ENCODE measurements at regions not wholly inside any gene's neighbourhood (a gene's known extent, or its start where the extent isn't known, plus 50 kb on each side); places are given as distances from the start of the nearest gene placed in this dataset.
"Not testable (repeated sequence)": the region's sequence is repeated elsewhere in the genome, so short reads cannot be mapped to it uniquely, and the experiment has no call there.

DNA sequence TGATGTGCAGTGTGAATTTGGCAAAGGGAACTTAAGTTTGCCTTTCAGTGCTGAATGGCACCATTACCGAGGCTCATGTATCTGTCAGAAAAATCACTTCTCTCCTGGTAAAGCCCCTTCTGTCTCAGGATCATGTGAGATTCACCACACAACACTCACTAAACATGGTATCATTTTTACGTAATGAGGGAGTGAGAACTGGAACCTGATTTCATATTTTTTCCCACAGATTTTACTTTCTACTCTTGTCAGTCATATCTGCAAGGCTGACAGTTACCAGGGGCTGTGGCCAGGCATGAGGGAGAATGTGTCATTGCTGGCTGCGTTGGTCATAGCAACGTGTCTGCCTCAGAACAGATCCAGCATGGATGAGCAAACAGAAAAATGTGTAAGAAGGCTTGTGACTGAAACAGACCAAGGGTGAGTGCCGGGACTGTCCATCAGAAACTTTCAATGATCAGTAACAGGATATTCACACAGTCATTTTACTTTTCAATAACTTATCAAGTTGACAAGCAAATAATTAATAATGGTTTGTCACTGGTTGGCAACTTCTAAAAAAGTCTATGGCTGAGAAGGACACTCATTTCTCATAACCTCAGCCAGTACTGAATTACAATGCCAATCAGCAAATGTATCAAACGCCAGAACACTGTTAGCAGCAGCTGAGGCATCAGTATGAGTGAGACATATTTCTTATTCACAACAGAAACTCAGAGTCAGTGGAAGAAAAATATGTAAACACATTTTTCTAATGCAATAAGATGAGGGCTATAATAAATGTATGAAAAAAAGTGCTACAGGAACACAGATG lies 100.5 kb downstream of the CDC42EP3 start:
- peak; percentile 76 for DNase-seq (ENCODE audit: low spot score)

DNA sequence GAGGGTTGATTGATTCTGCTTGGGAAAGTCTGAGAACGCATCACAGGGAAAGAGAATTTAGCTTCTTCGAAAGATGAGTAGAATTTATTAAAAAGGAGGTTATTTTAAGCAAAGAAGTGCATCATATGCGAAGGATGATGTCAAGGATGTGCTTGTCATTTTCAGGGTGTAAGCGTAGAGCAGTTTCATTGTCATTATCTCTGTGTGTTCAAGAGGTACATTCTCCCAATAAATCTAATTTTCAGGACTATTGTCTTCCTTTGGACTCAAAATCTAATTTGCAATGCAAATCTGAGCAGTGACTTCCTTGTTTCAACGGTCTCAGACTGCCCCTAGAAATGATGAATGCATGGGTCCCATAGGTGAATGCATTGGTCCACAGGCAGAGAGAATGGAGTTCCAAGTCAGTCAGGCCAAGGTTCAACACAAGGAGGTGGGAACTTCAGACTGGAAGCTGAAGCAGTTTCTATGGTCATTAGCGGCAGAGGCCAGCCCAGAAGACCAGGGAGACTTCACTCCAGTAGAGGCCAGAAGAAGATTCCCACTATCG lies 99.8 kb downstream of the CDC42EP3 start:
- DNase-seq (ENCODE audit: low spot score), result no peak

DNA sequence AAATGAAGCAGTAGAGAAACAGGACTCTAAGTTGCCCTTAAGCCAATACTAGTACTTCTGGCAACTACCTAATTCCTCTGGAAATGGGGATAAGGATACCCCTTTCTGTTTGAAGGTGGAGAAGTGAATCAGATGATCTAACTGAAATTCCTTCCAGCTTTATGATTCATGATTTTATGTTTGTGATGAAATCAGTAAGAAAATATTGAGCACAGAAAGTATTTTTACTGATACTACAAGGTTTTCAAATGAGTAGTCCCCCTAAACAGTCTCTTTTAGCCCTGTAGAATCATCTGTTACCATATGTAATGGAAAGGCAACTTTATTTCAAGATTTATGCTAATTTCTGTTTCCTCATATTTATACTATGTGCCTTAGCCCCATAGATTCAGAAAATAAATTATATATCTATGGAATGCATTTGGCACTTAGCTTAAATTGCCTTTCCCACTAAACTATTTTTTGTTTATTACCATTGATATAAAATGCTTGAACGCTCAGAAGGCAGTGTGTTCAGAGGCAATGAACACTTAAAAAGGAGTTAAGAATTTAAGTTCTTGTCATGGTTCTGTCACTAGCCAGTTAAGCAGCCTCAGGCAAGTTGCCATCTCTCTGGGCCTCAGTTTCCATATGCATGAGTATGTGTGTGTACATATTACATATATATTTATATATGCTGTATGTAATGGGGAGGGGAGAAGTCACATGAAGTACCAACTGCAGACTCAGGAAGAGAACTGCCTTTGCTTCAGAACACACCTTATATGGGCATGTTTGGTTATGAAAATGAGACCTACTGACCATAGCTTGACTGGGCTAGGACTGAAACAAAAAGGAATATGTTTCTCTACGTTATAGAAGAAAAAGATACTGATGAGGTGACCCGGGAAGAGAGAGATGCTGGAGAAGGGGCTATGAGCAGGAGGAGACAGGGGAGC lies 97.7 kb downstream of the CDC42EP3 start:
- no peak for DNase-seq (ENCODE audit: low spot score)

DNA sequence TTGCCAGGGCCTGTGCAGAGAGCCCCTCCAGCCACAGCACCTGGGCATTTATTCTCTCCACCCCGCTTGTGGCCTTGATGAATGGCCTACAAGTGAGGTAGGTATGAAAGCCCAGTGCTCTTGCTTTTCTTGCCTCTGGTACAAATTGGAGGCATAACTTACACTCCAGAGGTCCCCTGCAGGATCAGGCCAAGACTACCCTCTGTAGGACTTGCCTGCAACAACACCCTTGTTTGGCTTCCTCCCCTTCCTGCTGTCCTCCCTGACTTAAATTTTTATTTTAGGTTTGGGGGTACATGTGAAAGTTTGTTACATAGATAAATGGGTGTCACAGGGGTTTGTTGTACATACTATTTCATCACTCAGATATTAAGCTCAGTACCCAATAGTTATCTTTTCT lies 95.7 kb downstream of the CDC42EP3 start:
- no peak for DNase-seq (ENCODE audit: low spot score)

DNA sequence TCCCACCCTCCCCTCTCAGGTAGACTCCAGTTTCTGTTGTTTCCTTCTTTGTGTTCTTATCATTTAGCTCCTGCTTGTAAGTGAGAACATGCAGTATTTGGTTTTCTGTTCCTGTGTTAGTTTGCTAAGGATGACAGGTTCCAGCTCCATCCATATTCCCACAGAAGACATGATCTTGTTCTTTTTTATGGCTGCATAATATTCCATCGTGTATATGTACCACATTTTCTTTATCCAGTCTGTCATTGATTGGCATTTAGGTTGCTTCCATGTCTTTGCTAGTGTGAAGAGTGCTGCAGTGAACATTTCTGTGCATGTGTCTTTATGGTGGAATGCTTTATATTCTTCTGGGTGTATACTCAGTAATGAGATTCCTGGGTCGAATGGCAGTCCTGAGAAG lies 95.2 kb downstream of the CDC42EP3 start:
- DNase-seq (ENCODE audit: low spot score), result not testable (repeated sequence)

DNA sequence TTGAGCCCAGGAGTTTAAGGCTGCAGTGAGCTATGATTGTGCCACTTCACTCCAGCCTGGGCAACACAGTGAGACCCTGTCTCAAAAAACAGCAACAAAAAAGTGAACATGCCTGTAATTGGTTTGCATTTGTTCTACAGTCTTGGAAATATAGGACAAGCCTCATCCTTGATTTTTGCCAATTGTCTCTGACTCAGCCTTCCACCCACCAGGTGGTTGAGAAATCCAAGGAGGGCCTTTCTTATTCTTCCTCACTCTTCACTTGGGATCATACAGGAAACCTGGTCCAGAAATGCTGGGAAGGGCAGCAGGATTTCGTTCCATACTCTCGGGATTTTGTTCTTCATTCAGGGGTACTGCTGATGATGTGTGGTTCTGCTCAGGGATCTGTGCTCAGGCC lies 94.6 kb downstream of the CDC42EP3 start:
- DNase-seq (ENCODE audit: low spot score), result no peak

DNA sequence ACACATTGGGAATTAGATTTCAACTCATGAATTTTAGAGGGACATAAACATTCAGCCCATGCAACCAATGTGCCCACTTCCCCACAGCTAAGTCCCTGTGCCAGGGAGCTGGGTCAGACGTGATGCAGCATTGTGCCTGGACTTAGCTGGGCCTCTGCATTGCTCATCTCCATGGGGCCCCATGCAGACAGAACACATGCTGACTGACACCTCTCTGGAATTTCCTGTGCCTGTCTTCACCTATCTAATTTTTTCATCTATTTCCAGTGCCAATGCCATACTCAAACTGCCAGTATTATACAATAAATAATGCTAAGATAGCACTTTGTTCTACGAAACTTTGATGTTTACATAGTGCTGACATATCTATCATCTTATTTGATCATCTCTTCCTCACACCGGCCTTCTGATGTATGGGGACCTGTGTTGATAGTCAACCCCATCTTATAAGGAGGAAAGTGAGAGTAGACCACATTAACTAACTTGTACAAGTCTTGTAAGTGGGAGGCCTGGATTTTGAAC lies 92.2 kb downstream of the CDC42EP3 start:
- DNase-seq (ENCODE audit: low spot score), result no peak

DNA sequence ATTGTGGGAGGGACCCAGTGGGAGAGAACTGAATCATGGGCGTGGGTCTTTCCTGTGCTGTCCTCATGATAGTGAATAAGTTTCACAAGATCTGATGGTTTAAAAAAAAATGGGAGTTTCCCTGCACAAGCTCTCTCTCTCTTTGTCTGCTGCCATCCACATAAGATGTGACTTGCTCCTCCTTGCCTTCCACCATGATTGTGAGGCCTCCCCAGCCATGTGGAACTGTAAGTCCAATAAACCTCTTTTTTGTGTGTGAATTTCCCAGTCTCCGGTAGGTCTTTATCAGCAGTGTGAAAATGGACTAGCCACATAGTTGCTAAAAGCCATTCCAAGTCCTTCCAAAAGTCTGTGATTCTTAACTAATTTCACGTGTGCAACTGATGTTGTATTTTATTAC lies 91.5 kb downstream of the CDC42EP3 start:
- DNase-seq (ENCODE audit: low spot score), result not testable (repeated sequence)

DNA sequence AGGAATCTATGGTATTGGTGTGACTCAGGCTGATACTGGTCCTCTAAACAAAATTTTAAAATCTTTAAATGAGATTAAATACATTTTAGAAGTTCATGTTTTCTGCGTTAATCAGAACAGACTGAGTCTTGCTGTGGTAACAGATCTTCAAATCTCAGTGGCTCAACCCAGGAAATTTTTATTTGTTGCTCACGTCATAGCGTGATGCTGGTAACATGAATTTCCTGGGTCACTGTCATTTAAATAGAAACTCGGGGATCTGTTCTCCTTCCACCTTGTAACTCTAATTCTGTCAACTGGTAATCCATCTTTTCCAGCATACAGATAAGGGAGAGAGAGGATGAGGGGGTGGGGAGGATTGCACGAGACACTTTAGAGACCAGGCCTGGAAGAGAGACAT lies 90.0 kb downstream of the CDC42EP3 start:
- DNase-seq (ENCODE audit: low spot score), result no peak

DNA sequence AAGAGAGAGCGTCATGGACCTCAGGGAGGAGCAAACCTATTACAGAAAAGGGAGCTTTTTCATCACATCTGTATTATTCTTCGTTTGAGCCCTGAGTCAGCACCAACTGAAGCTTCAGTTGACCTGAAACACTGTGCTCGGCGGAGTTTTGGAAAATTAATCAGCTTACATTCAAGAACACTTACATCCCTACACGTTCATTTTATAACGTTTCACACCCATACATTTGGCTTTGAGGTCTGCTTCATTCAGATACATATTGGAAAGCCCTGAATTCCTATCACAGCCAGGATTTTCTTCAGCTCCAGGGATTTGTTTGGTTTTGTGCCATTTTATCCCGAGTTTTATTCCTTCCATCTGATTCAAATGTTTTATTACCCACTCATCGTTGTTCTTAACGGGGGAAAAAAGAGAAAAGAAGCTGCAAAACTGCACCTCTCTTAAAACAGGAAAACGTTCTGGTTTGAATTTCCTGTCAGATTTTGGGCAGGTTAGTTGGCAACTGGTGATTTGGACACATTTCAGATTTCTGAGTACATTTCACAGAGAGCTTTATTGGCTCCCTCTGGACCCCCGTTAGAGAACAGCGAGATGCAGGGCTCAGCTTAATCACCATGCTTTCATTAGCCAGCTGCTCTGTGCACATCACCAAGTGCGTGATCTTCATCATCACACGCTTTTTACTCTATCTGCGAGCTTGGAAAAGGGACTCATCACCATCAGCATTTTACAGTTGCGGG lies 88.8 kb downstream of the CDC42EP3 start:
- no peak for DNase-seq (ENCODE audit: low spot score)

DNA sequence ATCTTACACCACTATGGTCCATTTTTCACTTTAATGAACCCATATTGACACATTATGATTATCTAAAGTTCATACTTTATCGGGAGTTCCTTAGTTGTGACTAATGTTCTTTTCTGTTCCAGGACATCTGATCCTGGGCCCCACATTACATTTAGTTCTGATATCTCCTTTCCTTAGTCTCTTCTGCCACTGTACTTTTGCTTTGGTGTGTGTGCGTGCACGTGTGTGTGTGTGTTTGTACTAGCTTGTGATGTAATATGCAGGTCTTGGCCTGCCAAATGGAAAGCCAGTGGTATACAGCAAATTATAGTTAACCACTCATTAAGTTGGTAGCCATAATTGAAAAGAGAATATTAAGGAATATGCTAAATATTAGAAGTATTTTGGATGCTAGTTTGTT lies 88.0 kb downstream of the CDC42EP3 start:
- no peak for DNase-seq (ENCODE audit: low spot score)

DNA sequence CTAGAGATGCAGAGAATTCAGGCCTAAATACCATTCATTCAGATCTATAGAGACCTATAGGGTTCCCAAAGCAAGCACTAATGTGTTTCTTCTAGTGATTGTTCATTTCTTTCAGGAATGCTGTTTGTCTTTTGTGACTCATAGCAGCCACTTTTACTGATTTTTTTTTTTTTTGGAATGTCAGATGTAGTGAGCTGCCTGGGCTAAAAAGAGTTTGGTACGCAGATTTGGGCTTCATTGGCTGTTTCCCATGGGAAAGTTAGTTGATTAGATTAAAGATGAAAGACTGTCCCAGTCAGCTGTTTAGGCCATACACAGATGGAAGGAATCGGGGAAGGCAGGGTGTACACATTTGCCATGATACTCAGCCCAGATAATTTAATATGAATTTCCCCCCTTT lies 87.6 kb downstream of the CDC42EP3 start:
- peak; percentile 43 for DNase-seq (ENCODE audit: low spot score)

DNA sequence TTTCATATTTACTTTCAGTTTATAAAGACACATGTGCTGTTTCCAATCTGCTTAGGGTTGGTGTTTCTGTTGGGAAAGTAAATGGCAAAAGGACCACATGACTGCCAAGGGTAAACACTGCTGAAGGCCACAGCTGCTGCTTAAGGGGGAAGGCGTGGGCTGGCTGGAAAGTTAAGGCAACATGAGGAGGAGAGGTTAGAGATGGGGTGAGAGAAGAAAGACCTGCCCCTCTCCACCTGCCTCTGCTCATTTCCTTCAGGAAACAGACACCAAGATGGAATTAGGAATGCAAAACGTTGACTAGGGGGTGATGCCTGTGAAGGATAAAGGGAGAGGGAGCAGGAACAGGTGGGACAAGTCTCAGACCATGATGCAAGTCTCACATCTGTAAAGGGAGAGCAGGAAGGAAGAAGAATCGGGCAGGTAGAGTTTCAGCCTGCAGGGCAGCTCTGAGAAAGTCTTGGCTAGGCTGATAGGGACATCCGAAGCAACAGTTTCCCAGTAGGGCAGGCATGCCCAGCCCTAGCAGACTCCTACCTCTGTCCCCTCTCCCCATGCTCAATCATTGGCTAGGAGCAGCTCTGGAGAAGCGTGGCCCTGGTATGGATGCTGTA lies 86.0 kb downstream of the CDC42EP3 start:
- DNase-seq (ENCODE audit: low spot score), result no peak

DNA sequence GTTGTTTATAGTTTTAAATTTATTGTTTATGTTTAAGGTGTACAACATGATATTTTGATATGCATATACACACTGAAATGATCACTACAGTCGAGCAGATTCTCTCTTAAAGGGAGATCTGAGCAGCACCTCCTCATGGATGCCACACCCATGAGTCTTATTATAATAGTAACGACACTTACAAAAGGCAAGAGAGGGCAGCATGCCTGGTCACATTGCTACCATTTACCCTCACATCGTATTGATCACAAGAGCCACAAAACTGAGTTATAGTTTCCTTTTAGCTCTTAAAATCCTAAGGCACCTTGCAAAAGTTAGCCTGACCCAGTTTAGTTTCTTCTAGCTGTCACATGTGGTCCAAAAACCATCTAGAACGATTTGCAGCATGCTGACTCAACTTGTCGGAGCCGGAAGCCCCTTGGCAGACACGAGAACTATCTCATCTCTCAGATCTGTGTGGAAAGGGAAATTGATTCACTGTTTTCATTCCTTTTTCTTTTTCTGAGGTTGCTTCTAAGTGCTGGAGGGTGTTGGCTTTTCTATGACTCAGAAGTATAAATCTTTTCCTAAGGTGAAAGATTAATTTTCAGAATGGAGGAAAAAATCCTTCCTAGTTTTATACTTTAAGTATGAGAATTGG lies 85.3 kb downstream of the CDC42EP3 start:
- peak; percentile 75 for DNase-seq (ENCODE audit: low spot score)

DNA sequence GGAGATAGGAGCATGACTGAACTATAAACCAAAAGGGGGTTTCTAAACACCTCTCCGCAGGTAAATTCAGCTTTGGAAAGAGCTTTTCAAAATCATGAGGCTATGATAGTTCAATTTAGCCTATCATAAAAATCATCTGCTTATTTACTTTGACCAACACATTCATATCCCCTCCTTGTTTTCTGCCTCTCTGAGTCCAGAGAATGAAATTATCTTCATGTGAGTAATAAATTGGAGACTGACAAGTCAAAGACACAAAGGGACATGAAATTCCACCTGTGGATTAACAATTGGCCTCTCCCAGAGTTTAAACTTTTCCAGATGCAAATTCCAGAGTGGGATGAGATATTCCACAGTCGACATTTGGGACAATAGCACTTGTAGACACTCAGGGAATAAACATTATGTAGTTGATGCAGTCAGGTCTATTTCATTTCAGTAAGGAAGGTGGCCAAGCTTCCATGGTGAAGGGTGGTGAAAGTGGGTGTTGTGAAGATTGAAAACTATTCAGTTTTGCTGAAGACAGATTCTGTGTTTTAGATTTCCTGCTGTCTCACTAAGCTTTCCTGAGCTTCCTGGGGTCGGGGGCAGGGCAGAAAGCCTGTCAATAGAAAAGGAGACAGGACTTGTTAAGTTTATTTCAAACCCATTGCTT lies 84.7 kb downstream of the CDC42EP3 start:
- DNase-seq (ENCODE audit: low spot score), result no peak

DNA sequence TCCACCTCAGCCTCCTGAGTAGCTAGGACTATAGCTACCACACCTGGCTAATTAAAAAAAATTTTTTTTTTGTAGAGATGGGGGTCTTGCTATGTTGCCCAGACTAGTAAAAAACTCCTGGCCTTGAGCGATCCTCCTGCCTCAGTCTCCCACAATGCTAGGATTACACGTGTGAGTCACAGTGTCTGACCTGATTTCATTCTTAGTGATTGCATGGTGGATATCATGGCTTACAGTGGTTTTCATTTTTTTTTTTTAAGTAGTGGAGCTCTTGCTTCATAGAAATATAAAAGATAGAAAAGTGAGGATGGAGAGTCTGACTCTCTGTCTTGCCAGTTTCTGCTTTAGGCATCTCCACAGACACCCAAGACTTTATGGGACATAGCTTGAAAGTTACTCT lies 83.6 kb downstream of the CDC42EP3 start:
- no peak for DNase-seq (ENCODE audit: low spot score)

DNA sequence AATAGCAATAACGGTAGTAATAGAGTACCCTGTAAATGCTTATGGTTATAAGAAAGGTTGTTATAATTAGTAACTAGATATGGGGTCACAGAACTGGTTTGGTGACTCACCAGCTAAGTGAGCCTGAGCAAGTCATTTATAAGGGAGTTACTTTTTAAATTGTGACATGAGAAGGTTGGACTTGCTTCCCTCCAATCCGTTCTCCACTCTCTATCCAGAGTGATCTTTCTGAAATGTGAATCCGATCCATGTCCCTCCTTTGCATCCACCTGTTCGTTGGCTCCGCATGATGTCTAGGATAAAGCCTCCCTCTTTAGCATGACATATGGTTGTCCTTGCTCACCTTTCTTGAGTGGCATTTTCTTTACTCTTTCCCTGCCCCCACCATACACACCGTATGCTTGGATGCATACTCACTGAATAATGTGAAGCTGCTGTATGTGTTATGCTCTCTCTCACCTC lies 83.1 kb downstream of the CDC42EP3 start:
- no peak for DNase-seq (ENCODE audit: low spot score)

DNA sequence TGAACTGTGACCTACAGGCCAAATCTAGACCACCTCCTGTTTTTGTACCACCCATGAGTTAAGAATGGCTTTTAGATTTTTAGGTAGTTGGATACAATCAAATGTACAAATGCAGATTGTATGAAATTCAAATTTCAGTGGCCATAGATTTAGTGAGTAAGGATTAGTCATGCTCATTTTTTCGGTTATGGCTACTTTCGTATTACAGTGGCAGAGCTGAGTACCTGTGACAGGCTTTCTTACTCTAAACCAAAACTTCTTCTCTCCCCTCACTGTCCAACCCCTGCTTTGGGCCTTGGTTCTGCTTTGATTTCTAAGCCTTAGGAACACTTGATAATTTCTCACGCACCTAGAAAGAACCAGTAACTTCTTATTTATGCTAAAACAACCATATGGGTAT lies 82.1 kb downstream of the CDC42EP3 start:
- DNase-seq (ENCODE audit: low spot score), result no peak

DNA sequence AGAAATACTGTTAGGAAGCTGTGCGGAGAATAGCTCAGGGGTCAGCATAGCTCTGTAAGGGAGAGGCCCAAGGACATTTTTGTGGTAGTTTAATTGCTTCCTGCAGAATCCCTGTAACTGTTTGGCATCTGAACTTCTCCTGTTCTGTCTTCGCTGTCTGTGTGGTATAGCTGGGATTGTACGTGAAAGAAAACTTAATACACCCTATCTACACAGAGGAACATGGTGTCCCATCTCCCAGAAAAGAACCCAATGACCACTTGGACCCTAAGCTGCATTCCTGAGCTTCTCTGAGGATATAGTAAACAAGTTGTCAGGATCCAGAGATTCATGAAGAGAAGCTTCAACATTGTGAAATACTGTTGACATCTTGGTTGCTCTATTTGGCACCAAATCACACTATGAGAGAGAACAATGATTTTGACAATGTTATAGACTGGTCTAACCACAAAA lies 81.3 kb downstream of the CDC42EP3 start:
- DNase-seq (ENCODE audit: low spot score), result peak; percentile 82

Measured in AG20443 (cell line).